ENCODE measurements at regions not wholly inside any gene's neighbourhood (a gene's known extent, or its start where the extent isn't known, plus 50 kb on each side); places are given as distances from the start of the nearest gene placed in this dataset.
"Not testable (repeated sequence)": the region's sequence is repeated elsewhere in the genome, so short reads cannot be mapped to it uniquely, and the experiment has no call there.

GRCh38 chr4:38482696-38483095 lies 181.3 kb upstream of the KLF3 start:
- Histone ChIP-seq H3K4me2 (replicated peaks; ENCODE audit: low read depth, low read length, poor library complexity, severe bottlenecking) (no peak overlapping the region), H3K36me3 (replicated peaks in 1 of 2; ENCODE audit: control extremely low read depth in 1 of 2, control insufficient read depth in 1 of 2, extremely low read depth in 1 of 2, insufficient read depth in 2 of 2, low read length in 1 of 2) (no peaks in the 10 kb centered on the region), H3K27ac (ENCODE audit: low read length in 2 of 2) (no peak overlapping the region), H3K9ac (ENCODE audit: low read length) (no peak overlapping the region), H2AFZ (ENCODE audit: insufficient read depth, low read depth, low read length, poor library complexity, severe bottlenecking) (no peak overlapping the region), H3K4me1 (ENCODE audit: control insufficient read depth in 2 of 2, insufficient read depth in 2 of 2, low read length in 2 of 2) (no peaks in the 10 kb centered on the region), H3K79me2 (ENCODE audit: control insufficient read depth, insufficient read depth, low read length) (no peaks in the 10 kb centered on the region), H3K27me3 (replicated peaks in 1 of 4; ENCODE audit: control extremely low read depth in 1 of 4, control insufficient read depth in 3 of 4, insufficient read depth in 4 of 4, low read length in 3 of 4) (no peaks in the 10 kb centered on the region), H3K4me3 (ENCODE audit: control extremely low read depth in 1 of 5, extremely low read depth in 1 of 5, insufficient read depth in 1 of 5, low read depth in 2 of 5, low read length in 4 of 5) (no peak overlapping the region), H3K9me3 (ENCODE audit: control extremely low read depth in 1 of 3, control insufficient read depth in 2 of 3, insufficient read depth in 1 of 3, low read length in 2 of 3) (no peaks in the 10 kb centered on the region), H4K20me1 (ENCODE audit: control insufficient read depth, insufficient read depth, low read length, poor library complexity, severe bottlenecking) (no peaks in the 10 kb centered on the region)
- H3K4me1 Mint-ChIP-seq = no peaks in the 10 kb centered on the region
- H3K4me3 Mint-ChIP-seq = no peak overlapping the region
- H3K27me3 Mint-ChIP-seq = no peaks in the 10 kb centered on the region
- H3K9me3 Mint-ChIP-seq (ENCODE audit: insufficient read depth) = peaks cover 2% of the 10 kb centered on the region
- ChIA-PET CTCF (no interaction called here), POLR2A (no interaction called here)
- ATAC-seq (ENCODE audit: low read depth) (no peak), DNase-seq (no peak)
- intact Hi-C loops (cut with micrococcal nuclease) = no loop called here
- no peak for TF ChIP-seq CTCF (IDR thresholded peaks at IDR 0.05)
- TF ChIP-seq EZH2 (IDR thresholded peaks at IDR 0.05; ENCODE audit: borderline replicate concordance, insufficient read depth, low read depth, low read length, poor library complexity, severe bottlenecking) = no peak
- H3K27ac Mint-ChIP-seq = no peak overlapping the region
- no CpG with 5 or more reads among the region's 1 CpG for WGBS (ENCODE audit: insufficient coverage)

- intact Hi-C loops (cut with micrococcal nuclease); H3K9me3 Mint-ChIP-seq (ENCODE audit: insufficient read depth); DNase-seq; H3K79me2 ChIP-seq (ENCODE audit: control insufficient read depth, insufficient read depth, low read length); H3K9me3 ChIP-seq (ENCODE audit: control extremely low read depth in 1 of 3, control insufficient read depth in 2 of 3, insufficient read depth in 1 of 3, low read length in 2 of 3); H3K27ac ChIP-seq (ENCODE audit: low read length in 2 of 2); H3K4me2 ChIP-seq (replicated peaks; ENCODE audit: low read depth, low read length, poor library complexity, severe bottlenecking); H3K27ac Mint-ChIP-seq; H4K20me1 ChIP-seq (ENCODE audit: control insufficient read depth, insufficient read depth, low read length, poor library complexity, severe bottlenecking); H3K27me3 Mint-ChIP-seq; H3K4me1 ChIP-seq (ENCODE audit: control insufficient read depth in 2 of 2, insufficient read depth in 2 of 2, low read length in 2 of 2); CTCF ChIA-PET; H3K4me1 Mint-ChIP-seq; H3K36me3 ChIP-seq (replicated peaks in 1 of 2; ENCODE audit: control extremely low read depth in 1 of 2, control insufficient read depth in 1 of 2, extremely low read depth in 1 of 2, insufficient read depth in 2 of 2, low read length in 1 of 2); POLR2A ChIA-PET; H3K9ac ChIP-seq (ENCODE audit: low read length); H3K4me3 Mint-ChIP-seq; ATAC-seq (ENCODE audit: low read depth); H3K27me3 ChIP-seq (replicated peaks in 1 of 4; ENCODE audit: control extremely low read depth in 1 of 4, control insufficient read depth in 3 of 4, insufficient read depth in 4 of 4, low read length in 3 of 4); H3K4me3 ChIP-seq (ENCODE audit: control extremely low read depth in 1 of 5, extremely low read depth in 1 of 5, insufficient read depth in 1 of 5, low read depth in 2 of 5, low read length in 4 of 5); H2AFZ ChIP-seq (ENCODE audit: insufficient read depth, low read depth, low read length, poor library complexity, severe bottlenecking): not testable (repeated sequence)
Measured at GRCh38 chr4:38483628-38484027, 180.4 kb upstream of the KLF3 start.

Data from B cell (primary cell).